ENCODE measurements at regions not wholly inside any gene's neighbourhood (a gene's known extent, or its start where the extent isn't known, plus 50 kb on each side); places are given as distances from the start of the nearest gene placed in this dataset.
A peak's percentile ranks its signal among the peaks of the same experiment; 100 is the strongest.

GRCh38 chr6:80469977-80470376 lies 363.5 kb downstream of the BCKDHB start:
- H3K27me3 ChIP-seq (replicated peaks in 1 of 4; ENCODE audit: control insufficient read depth in 3 of 4, extremely low read depth in 1 of 4, insufficient read depth in 3 of 4, low read length in 3 of 4): no peaks in the 10 kb centered on the region
- POLR2A ChIA-PET (ENCODE audit: partially characterized antibody): no interaction called here
- no peak overlapping the region for H2BK20ac ChIP-seq (ENCODE audit: low read length)
- no peak overlapping the region for H3K56ac ChIP-seq (replicated peaks; ENCODE audit: insufficient read length, low read depth, low read length)
- H3K4ac ChIP-seq (replicated peaks; ENCODE audit: insufficient read length, low read depth, low read length): no peak overlapping the region
- no peak overlapping the region for H2AK5ac ChIP-seq (ENCODE audit: low read depth, low read length)
- H3K27ac ChIP-seq (ENCODE audit: low read depth, low read length): no peak overlapping the region
- no peak overlapping the region for H4K5ac ChIP-seq (ENCODE audit: insufficient read length, low read depth, low read length)
- H3K4me2 ChIP-seq (ENCODE audit: insufficient read depth in 1 of 2, low read depth in 2 of 2, low read length in 2 of 2): no peak overlapping the region
- no peak for DNase-seq (ENCODE audit: low read depth in 1 of 2, low spot score in 2 of 2)
- no peak overlapping the region for H3K9ac ChIP-seq (replicated peaks in 1 of 4; ENCODE audit: extremely low read depth in 1 of 4, low read depth in 3 of 4, low read length in 3 of 4)
- H4K20me1 ChIP-seq (replicated peaks in 1 of 2; ENCODE audit: control insufficient read depth in 1 of 2, insufficient read depth in 2 of 2, low read length in 2 of 2): no peaks in the 10 kb centered on the region
- no peaks in the 10 kb centered on the region for H3K79me1 ChIP-seq (ENCODE audit: low read depth, low read length)
- H2BK12ac ChIP-seq (ENCODE audit: low read depth, low read length): no peak overlapping the region
- no peaks in the 10 kb centered on the region for H3K9me3 ChIP-seq (ENCODE audit: insufficient read depth in 2 of 2, low read depth in 1 of 2, low read length in 1 of 2)
- FAIRE-seq: no peak
- 86% methylated on average over 2 of the region's 2 CpGs; no CpG with 5 or more reads in 1 of the 2 experiments for WGBS, 2 experiments (ENCODE audit: extremely low coverage in 1 of 2, insufficient coverage in 1 of 2, insufficient read length in 1 of 2, insufficient replicate concordance in 2 of 2, low coverage in 1 of 2, low lambda C conversion rate in 2 of 2, missing lambda C conversion rate in 1 of 2)
- no peak overlapping the region for H2AFZ ChIP-seq (ENCODE audit: low read length)
- no peaks in the 10 kb centered on the region for H3K79me2 ChIP-seq (ENCODE audit: control insufficient read depth in 1 of 2, insufficient read depth in 2 of 2, low read length in 2 of 2)
- CTCF ChIA-PET (ENCODE audit: partially characterized antibody): no interaction called here
- H2BK5ac ChIP-seq (ENCODE audit: low read depth, low read length): no peak overlapping the region
- H3K18ac ChIP-seq (ENCODE audit: extremely low read depth, low read length): no peak overlapping the region
- H2BK15ac ChIP-seq (ENCODE audit: low read length): no peak overlapping the region
- no peak overlapping the region for H4K8ac ChIP-seq (ENCODE audit: extremely low read depth, insufficient read depth, low read length)
- no peaks in the 10 kb centered on the region; a peak in 1 of 7 replicates for H3K4me1 ChIP-seq (replicated peaks in 1 of 4; ENCODE audit: control insufficient read depth in 3 of 4, insufficient read depth in 4 of 4, low read length in 3 of 4)
- no peak overlapping the region for H4K91ac ChIP-seq (replicated peaks; ENCODE audit: insufficient read length, low read length)
- peak overlapping the region; percentile 43 for H2BK120ac ChIP-seq (replicated peaks; ENCODE audit: low read depth, low read length)
- H3K36me3 ChIP-seq (ENCODE audit: control insufficient read depth in 2 of 4, insufficient read depth in 4 of 4, low read length in 3 of 4): no peaks in the 10 kb centered on the region
- H3K23ac ChIP-seq (ENCODE audit: insufficient read length): no peak overlapping the region
- no peak overlapping the region for H3K4me3 ChIP-seq (ENCODE audit: extremely low read depth in 1 of 4, insufficient read depth in 2 of 4, low read depth in 3 of 4, low read length in 4 of 4)
- no peak overlapping the region for H3K14ac ChIP-seq (ENCODE audit: insufficient read length)
- no peaks in the 10 kb centered on the region for H3K23me2 ChIP-seq (ENCODE audit: low read depth, low read length)
- TF ChIP-seq ZNF274 (IDR thresholded peaks at IDR 0.05; ENCODE audit: borderline replicate concordance, extremely low read depth, low read length): no peak
- no peak for TF ChIP-seq POLR2A (IDR thresholded peaks at IDR 0.05; ENCODE audit: control extremely low read depth in 1 of 2, low read depth in 2 of 2, low read length in 2 of 2)
- TF ChIP-seq TBP (IDR thresholded peaks at IDR 0.05; ENCODE audit: low read depth, low read length): no peak
- TF ChIP-seq KDM5A (IDR thresholded peaks at IDR 0.05; ENCODE audit: low read length): no peak
- no peak for TF ChIP-seq ATF2 (IDR thresholded peaks at IDR 0.05; ENCODE audit: low read length)
- no peak for TF ChIP-seq CTCF (IDR thresholded peaks at IDR 0.05; ENCODE audit: control extremely low read depth in 1 of 3, insufficient read depth in 1 of 3, low read depth in 1 of 3, low read length in 3 of 3)
- TF ChIP-seq CHD2 (IDR thresholded peaks at IDR 0.05; ENCODE audit: low read length): no peak
- TF ChIP-seq FOSL1 (IDR thresholded peaks at IDR 0.05; ENCODE audit: insufficient read depth, low read depth, low read length): no peak

All from H1 (cell line).